Esophagus muscularis mucosa (tissue), 3 donors: ENCODE measurements at regions not wholly inside any gene's neighbourhood (a gene's known extent, or its start where the extent isn't known, plus 50 kb on each side); places are given as distances from the start of the nearest gene placed in this dataset.

ENCODE experiments used
- CTCF ChIP-seq, 3 experiments: fragments of 200-600 bp in 2 of 3; fragments of 450-650 bp in 1 of 3; sonication (generic) in 2 of 3; IDR thresholded peaks; one replicate each; pipeline ENCODE4 v1.5.1; 2017 to 2019; ENCODE audit warnings: antibody characterized with exemption in 3 of 3, mild to moderate bottlenecking in 2 of 3, moderate library complexity in 1 of 3
- POLR2A ChIP-seq: fragments of 450-650 bp; IDR thresholded peaks from one replicate; pipeline ENCODE4 v1.6.1; 2017; ENCODE audit warnings: antibody characterized with exemption, moderate library complexity, mild to moderate bottlenecking, low read depth

GRCh38 chr4:24413311-24413784, 171.0 kb downstream of the DHX15 start:
- no peak for TF ChIP-seq CTCF (IDR thresholded peaks at IDR 0.05)
- TF ChIP-seq POLR2A = no peak
